Adrenal gland (tissue), 9 donors: ENCODE measurements at regions not wholly inside any gene's neighbourhood (a gene's known extent, or its start where the extent isn't known, plus 50 kb on each side); places are given as distances from the start of the nearest gene placed in this dataset.

Source experiments
- DNase-seq, 7 donors: peaks; one replicate each; pipeline ENCODE4 v3.0.0-alpha.2; 2019 to 2020
- H3K27ac ChIP-seq, 5 donors: fragments of 200-600 bp; sonication (generic) in 4 of 5; 1 replicate in 3 of 5; 2 replicates in 2 of 5; pipeline versions ENCODE4 v1.5.1 to v1.8.0; 2016 to 2020; ENCODE audit warnings: mild to moderate bottlenecking in 1 of 5
- H3K27me3 ChIP-seq: fragments of 200-600 bp; 2 replicates; pipeline ENCODE4 v1.8.0; 2021
- H3K36me3 ChIP-seq, 2 donors: fragments of 200-600 bp; replicated peaks in 1 of 2; 1 replicate in 1 of 2; 2 replicates in 1 of 2; pipeline versions ENCODE4 v1.5.1 to v1.8.0; 2018 to 2022
- H3K4me1 ChIP-seq, 2 donors: fragments of 200-600 bp; replicated peaks in 1 of 2; 1 replicate in 1 of 2; 2 replicates in 1 of 2; pipeline versions ENCODE4 v1.5.1 to v1.8.0; 2018 to 2021
- H3K4me3 ChIP-seq, 4 donors: fragments of 200-600 bp; sonication (generic) in 3 of 4; one replicate each; pipeline ENCODE4 v1.5.1; 2016 to 2018
- H3K9me3 ChIP-seq, 3 donors: fragments of 200-600 bp; sonication (generic) in 1 of 3; replicated peaks in 1 of 3; 1 replicate in 2 of 3; 2 replicates in 1 of 3; pipeline versions ENCODE4 v1.5.1 to v1.8.0; 2016 to 2021
- POLR2A ChIP-seq, 2 donors: fragments of 450-650 bp; IDR thresholded peaks; one replicate each; pipeline ENCODE4 v1.6.1; 2017; ENCODE audit warnings: antibody characterized with exemption in 2 of 2, mild to moderate bottlenecking in 2 of 2, moderate library complexity in 1 of 2
- WGBS, 4 donors: extraction: QIAGEN DNeasy Blood & Tissue Kit in 2 of 4; methylation state at CpG; one replicate each; pipeline versions ENCODE4 v1.1.5 to v1.1.7; 2013 to 2017; 5-methylcytosine and 5-hydroxymethylcytosine counted together
- intact Hi-C, 2 donors: fragments of 100-400 bp; cut with DNase I; formaldehyde crosslinking; loops; one replicate each; pipeline versions ENCODE4 v1.14.1 to v1.15.0; 2022 to 2023
- TF ChIP-seq, protein P1 (sequence below), 6 experiments: fragments of 450-650 bp in 4 of 6; fragments of 200-600 bp in 2 of 6; sonication (generic) in 1 of 6; IDR thresholded peaks; 1 replicate in 5 of 6; 2 replicates in 1 of 6; pipeline versions ENCODE4 v1.5.1 to v1.8.0; 2016 to 2021; ENCODE audit warnings: antibody characterized with exemption in 6 of 6, mild to moderate bottlenecking in 2 of 6, moderate library complexity in 1 of 6
- donor health status: healthy with polysubstance abuse.
- donor health status: Bipolar disorder and iron deficiency.
- donor health status: DM: yes; HTN: yes; CAD: no.
- donor health status: DM: no; HTN: no; CAD: no.
- donor health status: DM: no; HTN: no; CAD: no.

DNA sequence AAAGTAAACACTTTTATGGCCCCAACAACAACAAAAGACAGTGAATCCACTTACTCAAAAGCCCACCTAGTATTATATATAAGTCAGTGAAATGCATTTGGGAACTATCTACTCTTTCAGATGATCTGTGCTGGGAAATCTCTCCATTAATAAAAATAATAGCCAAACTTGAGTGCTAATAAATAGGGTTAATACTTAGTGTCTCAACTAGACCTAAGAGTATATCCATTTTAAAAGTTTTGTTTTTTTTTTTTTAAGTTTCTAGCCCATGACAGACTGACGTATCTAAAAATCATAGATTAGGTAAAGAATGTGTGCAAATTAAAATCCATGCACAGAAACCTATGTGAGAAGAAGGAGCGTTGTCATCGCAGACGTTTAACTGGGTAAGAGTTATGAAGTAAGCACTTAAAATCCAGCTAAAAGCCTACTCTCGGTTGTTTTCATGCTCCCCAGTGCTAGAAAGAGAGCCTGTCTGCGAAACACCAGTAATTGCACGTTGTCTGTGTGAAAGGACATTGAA, 83.4 kb upstream of the PELI1 start:
- WGBS, 4 donors = 10 to 12% (median 10%) methylated on average over 7 of the region's 7 CpGs
- no peaks in the 10 kb centered on the region for H3K36me3 ChIP-seq
- TF ChIP-seq, protein P1, sequence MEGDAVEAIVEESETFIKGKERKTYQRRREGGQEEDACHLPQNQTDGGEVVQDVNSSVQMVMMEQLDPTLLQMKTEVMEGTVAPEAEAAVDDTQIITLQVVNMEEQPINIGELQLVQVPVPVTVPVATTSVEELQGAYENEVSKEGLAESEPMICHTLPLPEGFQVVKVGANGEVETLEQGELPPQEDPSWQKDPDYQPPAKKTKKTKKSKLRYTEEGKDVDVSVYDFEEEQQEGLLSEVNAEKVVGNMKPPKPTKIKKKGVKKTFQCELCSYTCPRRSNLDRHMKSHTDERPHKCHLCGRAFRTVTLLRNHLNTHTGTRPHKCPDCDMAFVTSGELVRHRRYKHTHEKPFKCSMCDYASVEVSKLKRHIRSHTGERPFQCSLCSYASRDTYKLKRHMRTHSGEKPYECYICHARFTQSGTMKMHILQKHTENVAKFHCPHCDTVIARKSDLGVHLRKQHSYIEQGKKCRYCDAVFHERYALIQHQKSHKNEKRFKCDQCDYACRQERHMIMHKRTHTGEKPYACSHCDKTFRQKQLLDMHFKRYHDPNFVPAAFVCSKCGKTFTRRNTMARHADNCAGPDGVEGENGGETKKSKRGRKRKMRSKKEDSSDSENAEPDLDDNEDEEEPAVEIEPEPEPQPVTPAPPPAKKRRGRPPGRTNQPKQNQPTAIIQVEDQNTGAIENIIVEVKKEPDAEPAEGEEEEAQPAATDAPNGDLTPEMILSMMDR (IDR thresholded peaks at IDR 0.05) = no peak
- no peak for TF ChIP-seq POLR2A (IDR thresholded peaks at IDR 0.05)
- peak overlapping the region in 2 of 4 donors; percentile 24 to 54 for H3K4me3 ChIP-seq
- intact Hi-C loops = no loop called here
- peaks cover 6 to 22% of the 10 kb centered on the region in 2 donors for H3K4me1 ChIP-seq
- H3K27ac ChIP-seq = peak overlapping the region in 2 of 5 donors; percentile 70 to 71
- no peak for DNase-seq
- no peaks in the 10 kb centered on the region for H3K27me3 ChIP-seq
- no peaks in the 10 kb centered on the region for H3K9me3 ChIP-seq

DNA sequence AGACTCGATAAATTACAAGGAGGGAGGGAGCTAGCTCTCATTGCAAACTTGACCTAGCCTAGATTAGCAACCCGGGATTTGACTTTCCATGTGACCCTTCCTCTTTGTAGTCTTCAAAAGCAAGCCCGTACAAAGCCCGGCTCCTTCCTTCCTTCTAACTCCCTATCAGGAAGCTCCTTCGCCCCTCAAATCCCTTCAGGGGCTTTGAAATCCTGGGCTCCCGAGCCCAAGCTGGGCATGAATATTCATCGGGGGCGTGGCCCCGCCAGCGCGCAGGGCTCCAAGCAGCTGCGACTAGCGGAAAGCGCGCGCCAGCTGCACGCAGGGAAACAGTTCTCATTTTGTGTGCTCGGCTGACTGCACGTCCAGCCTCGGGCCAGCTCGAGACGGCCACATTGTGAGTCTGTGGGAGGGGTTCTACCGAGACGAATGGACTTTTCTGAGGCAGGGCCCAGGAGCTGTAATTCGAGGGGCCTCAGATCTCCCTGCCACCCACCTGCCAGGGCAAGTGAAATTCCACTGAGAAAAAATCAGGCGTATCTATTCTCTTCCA, 84.0 kb upstream of the PELI1 start:
- Histone ChIP-seq H3K27me3 (no peaks in the 10 kb centered on the region), H3K27ac (peak overlapping the region in 4 of 5 donors; percentile 10 to 71 (median 62)), H3K4me1 (peaks cover under 1 to 16% of the 10 kb centered on the region in 2 donors), H3K36me3 (no peaks in the 10 kb centered on the region), H3K9me3 (no peaks in the 10 kb centered on the region), H3K4me3 (peak overlapping the region in 2 of 4 donors; percentile 24 to 54)
- 1 to 3% (median 1%) methylated on average over 12 to 26 of the region's 26 CpGs for WGBS, 4 donors
- TF ChIP-seq, protein P1 (IDR thresholded peaks at IDR 0.05) = peak in 1 of 6 experiments; percentile 18
- peak; percentile 31 to 35 for TF ChIP-seq POLR2A (IDR thresholded peaks at IDR 0.05)
- peak; percentile 67 to 84 (median 75) for DNase-seq
- intact Hi-C loops = no loop called here

DNA sequence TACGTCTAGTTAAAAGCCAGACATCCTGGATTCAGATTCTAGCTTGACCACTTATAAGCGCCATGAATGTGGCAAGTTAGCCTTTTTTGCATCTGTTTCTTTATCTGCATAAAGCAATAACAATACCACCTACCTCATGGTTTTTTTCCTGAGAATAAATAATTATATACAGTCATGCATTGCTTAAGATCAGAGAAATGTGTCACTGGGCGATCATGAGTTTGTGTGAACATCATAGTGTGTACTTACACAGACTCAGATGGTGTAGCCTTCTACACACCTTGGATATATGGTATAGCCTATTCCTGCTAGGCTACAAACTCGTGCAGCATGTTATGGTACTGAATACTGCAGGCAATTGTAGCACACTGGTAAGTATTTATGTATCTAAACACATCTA, 84.7 kb upstream of the PELI1 start:
- no peak for TF ChIP-seq POLR2A (IDR thresholded peaks at IDR 0.05)
- TF ChIP-seq, protein P1 (IDR thresholded peaks at IDR 0.05) = no peak
- peak overlapping the region in 2 of 5 donors; percentile 54 to 70 for H3K27ac ChIP-seq
- no peak for DNase-seq
- H3K9me3 ChIP-seq = no peaks in the 10 kb centered on the region
- H3K36me3 ChIP-seq = no peaks in the 10 kb centered on the region
- H3K27me3 ChIP-seq = no peaks in the 10 kb centered on the region
- peak overlapping the region in 2 of 4 donors; percentile 24 to 54 for H3K4me3 ChIP-seq
- 76 to 85% (median 80%) methylated on average over 4 of the region's 4 CpGs for WGBS, 4 donors
- H3K4me1 ChIP-seq = peaks cover 0 to 16% of the 10 kb centered on the region in 2 donors
- intact Hi-C loops = no loop called here

DNA sequence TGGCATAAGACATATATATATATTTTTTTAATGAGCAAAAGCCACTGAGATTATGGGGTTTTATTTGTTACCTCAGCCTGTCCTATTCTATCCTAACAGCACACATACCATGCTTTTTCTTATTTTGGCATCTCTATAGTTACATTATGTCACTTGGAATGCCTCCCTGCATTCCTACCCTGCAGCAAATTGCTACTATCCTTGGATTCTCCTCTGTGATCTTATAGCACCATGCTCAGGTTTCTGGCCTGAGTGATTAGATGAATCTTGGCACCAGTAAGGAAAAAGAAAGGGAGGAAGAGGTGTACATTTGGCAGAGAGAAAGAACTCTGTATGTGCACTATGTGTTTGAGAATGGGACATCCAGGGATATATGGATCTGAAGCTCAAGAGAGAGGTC, 86.3 kb upstream of the PELI1 start:
- intact Hi-C loops = no loop called here
- H3K4me3 ChIP-seq = no peak overlapping the region
- H3K4me1 ChIP-seq = peaks cover 0 to 16% of the 10 kb centered on the region in 2 donors
- no peaks in the 10 kb centered on the region for H3K27me3 ChIP-seq
- no peaks in the 10 kb centered on the region for H3K9me3 ChIP-seq
- H3K36me3 ChIP-seq = no peaks in the 10 kb centered on the region
- TF ChIP-seq, protein P1 (IDR thresholded peaks at IDR 0.05) = no peak
- TF ChIP-seq POLR2A (IDR thresholded peaks at IDR 0.05) = no peak
- no peak overlapping the region for H3K27ac ChIP-seq
- DNase-seq = no peak
